GM12892 (cell line): ENCODE measurements at regions not wholly inside any gene's neighbourhood (a gene's known extent, or its start where the extent isn't known, plus 50 kb on each side); places are given as distances from the start of the nearest gene placed in this dataset.

ENCODE experiments used
- DNase-seq: peaks from one replicate; pipeline ENCODE4 v3.0.0; 2011; ENCODE audit not compliant: insufficient read length
- FAIRE-seq: peaks from 2 replicates; lab custom pipeline; 2011; peaks lifted over from hg19 to GRCh38; lab: Jason Lieb, UNC
- POLR2A ChIP-seq: IDR thresholded peaks from 2 replicates; pipeline ENCODE4 v1.6.1; 2011; ENCODE audit warnings: low read depth, low read length, control low read depth
- POLR2AphosphoS5 ChIP-seq: IDR thresholded peaks from 2 replicates; pipeline ENCODE4 v1.6.1; 2011; ENCODE audit warnings: low read depth, low read length, control low read depth
- TAF1 ChIP-seq: IDR thresholded peaks from 2 replicates; pipeline ENCODE4 v1.6.1; 2011; ENCODE audit warnings: low read depth, mild to moderate bottlenecking, control low read depth, low read length, borderline replicate concordance

DNA sequence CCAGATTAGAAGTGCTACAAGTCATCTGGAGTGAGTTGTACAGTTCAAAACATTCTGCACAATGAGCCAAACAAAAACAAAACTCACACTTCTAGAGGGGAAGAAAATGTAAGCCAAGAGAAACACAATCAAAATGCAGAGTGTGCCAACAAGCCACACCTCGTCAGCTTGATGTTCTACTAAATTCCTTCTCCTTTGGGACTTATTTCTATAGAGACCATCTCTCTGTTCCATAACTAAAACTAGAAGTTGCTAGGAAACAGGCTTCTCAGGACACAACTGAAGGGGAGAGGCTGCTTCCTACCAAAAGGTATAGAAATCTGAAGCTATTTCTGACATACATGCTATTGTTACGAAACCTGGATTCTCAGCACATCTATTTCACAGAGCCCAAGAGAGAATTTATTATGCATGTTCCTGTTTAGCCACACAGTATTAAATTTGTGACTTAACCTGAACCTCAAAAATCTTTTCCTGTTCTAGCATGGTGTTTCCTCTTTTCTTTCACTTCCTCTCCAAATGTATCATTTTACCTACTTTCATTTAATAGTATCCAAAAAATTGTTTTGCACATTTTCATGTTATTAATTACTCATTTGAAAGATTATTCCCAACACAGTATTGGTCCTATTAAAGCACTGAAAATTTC lies 211.4 kb upstream of the CCDC150 start:
- TF ChIP-seq POLR2AphosphoS5, result no peak
- DNase-seq, result no peak
- FAIRE-seq, result no peak

DNA sequence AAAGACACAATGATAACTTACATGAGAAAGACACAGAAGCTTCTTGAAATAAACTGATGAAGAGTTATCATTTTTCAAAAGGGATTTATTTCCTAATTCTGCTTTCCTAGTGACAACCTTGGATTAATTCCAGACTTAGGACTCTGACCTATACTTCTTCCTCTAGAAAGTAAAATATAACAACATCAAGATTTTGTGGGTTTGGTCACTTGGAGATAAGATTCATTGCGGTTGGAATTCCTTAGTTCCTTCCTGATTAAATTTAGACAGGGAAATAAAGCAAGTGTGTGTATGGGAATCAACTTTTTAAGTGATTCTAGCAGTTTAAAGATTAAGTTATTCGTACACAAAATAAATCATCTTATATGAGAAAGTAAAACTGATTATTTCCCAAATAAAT lies 208.4 kb upstream of the CCDC150 start:
- DNase-seq, result no peak
- TF ChIP-seq POLR2AphosphoS5 (no peak), TAF1 (no peak), POLR2A (no peak)
- no peak for FAIRE-seq

DNA sequence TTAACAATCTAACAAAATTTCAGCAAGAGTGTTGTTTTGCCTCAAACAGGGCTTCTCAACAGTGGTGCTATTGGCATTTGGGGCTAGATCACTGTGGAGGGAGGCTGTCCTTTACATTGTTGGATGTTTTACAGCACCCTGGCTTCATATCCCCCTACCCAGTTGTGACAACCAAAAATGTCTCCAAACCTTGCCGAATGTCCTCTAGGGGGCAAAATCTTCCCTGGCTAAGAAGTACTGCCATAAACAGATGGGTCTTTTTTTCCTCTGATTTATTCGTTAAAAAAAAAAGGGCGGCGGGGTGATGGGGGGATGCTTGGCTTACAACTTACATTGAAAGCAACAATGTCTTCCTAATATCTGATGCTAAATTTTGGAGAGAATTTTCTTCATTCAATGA lies 207.6 kb upstream of the CCDC150 start:
- peak; percentile 24 for FAIRE-seq
- no peak for DNase-seq
- no peak for TF ChIP-seq POLR2AphosphoS5
- no peak for TF ChIP-seq POLR2A
- no peak for TF ChIP-seq TAF1

DNA sequence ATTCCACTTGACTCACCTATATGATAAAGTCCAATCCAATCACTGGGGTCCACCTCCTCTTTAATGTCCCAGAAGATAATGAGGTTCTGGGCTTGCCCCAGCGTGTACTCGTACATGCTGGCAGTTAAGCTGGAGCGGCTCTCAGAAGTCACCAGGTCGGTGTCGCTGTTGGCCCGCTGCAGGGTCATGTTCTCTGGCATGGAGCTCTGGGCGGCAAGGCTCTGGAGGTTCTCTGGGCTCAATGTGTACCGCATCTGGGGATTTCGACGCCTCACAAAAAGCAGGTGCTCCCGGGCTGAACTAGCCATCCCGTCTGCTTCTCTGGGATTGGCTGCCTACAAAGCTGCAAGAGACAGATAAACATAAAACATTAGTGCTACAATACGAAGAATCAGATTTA lies 206.4 kb upstream of the CCDC150 start:
- DNase-seq (no peak), FAIRE-seq (no peak)
- TF ChIP-seq POLR2A, result no peak

DNA sequence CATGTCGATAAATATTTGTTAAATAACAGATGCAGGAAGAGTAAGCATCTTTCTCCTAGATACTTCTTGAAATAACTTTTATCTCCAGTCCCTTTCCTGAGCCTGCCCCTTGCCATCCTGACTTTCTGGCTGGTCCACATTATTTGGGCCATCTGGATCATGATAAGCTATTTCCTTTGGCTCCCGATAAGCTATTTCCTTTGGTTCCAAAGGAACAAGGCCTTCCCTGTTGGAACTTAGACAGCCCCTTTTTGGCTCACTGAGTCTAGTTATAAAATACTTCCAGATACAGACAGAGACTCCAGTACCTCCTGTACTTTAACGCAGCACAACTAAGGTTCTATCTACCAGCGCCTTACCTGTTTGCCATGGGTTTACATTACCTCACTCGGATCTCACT lies 205.3 kb upstream of the CCDC150 start:
- no peak for FAIRE-seq
- no peak for DNase-seq
- TF ChIP-seq TAF1 (no peak), POLR2A (no peak), POLR2AphosphoS5 (no peak)

DNA sequence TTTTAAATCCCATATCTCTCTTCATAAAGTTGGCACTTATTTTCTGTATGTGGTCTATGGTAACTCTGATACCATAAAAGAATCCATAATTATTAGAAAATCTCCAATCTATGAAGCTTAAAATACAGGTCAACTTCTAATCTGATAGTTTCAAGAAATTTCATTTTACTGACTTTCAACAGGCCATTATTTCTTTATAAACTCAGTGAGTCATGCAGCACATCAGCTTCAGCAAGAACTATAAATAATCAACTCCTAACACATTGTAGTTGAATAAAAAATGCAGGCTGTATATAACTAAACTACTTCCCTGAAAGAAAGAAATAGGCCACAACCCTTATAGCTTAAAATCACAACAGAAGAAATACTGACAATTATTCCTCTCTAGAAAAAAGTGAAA lies 204.3 kb upstream of the CCDC150 start:
- FAIRE-seq (no peak), DNase-seq (no peak)
- TF ChIP-seq TAF1, result no peak
- TF ChIP-seq POLR2A, result no peak
- no peak for TF ChIP-seq POLR2AphosphoS5

DNA sequence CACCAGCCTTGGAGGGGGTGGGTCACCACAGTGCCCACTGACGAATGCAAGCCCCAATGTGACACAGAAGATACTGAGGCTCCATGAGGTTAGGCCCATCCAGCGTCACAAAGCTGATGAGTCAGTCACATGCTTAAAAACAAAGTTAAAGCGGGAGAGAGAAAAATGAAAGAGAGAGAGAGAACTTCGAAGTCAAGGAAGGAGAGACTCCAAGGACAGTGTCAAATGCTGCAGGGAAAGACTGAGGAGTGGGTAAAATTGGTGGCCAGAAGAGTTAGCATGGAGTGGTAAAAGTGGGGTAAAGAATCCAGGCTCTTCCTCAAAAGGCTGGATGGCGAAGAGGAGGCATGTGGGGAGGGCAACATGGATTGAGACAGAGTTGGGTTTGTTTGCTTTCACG lies 201.9 kb upstream of the CCDC150 start:
- FAIRE-seq (no peak), DNase-seq (no peak)
- TF ChIP-seq POLR2AphosphoS5 (no peak), TAF1 (no peak), POLR2A (no peak)

DNA sequence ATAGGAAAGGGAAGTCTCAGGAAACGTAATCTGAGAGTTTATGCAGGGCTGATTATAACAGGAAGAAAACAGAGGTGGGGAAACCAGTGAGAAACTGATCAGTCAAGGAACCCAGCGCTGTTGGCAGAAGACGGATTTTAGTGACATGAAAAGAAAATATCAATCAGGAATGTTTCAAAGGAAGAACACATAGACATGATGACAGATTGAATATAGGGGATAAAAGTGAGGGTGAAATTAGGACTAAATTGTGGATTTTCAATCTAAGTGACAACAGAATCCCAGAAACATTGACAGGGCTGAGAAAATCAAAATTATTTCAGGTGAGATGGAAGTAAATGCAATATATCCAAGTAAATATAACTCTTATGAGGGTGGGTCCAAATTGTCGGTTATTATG lies 199.8 kb upstream of the CCDC150 start:
- FAIRE-seq (peak; percentile 60), DNase-seq (no peak)
- TF ChIP-seq TAF1 (no peak), POLR2A (no peak), POLR2AphosphoS5 (no peak)

DNA sequence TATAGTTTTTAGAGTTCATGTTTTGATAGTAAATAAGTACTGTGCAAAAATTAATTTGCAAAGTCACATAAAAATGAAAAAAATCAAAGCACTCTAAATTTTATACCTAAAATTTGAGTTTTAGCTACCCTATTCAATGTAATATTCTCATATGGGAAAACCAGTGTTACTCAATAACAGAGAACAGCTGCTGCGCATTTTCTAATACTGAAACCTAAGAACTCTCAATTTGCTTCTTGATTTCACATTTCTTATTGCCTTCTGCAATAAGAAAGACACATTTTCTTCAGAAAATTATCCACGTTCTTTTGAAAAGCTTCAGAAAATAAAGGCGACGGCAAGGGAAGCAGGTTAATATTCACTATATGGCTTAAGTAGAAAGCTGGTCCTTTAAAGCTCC lies 199.1 kb upstream of the CCDC150 start:
- TF ChIP-seq POLR2A (no peak), TAF1 (no peak), POLR2AphosphoS5 (no peak)
- no peak for DNase-seq
- FAIRE-seq, result peak; percentile 5

DNA sequence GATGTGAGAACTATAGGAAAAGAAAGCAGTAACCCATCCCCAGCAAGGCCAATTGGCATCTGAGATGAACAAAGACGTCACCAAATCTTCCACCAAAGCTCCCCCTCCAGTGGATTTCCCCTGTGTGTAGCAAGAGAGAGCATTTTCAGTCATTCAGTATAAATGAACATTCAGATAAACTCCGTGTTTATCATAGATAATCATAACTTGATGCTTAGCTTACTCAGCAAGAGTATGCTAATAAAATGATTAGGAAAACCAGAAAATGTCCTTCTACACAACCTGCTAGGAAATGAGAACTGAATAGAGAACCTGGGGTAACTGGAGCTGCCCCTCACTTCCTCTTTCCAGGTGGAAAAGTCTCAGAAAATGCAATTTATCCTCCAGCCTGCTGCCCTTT lies 198.0 kb upstream of the CCDC150 start:
- DNase-seq, result no peak

DNA sequence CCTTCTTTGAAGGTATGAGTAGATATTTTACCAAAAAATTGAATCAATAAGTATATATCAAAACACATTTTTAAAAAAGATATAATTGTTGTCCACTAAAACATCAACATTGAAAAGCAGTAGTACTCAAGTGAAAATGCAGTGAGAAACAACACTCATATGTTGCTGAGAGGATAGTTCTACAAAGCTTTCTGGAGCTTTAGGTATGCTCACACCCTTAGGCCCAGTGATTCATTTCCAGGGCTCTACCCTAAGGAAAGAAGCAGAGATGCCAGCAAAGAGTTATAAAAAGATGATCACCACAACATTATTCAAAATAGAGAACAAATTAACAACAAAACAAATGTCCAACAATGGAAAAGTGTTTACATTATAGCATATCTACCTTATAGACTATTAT lies 197.3 kb upstream of the CCDC150 start:
- no peak for DNase-seq
- TF ChIP-seq POLR2A (no peak), TAF1 (no peak), POLR2AphosphoS5 (no peak)
- no peak for FAIRE-seq

More for the DNA sequence above, 198.0 kb upstream of the CCDC150 start:
- TF ChIP-seq TAF1, result no peak
- TF ChIP-seq POLR2A, result no peak
- no peak for TF ChIP-seq POLR2AphosphoS5
- no peak for FAIRE-seq

DNA sequence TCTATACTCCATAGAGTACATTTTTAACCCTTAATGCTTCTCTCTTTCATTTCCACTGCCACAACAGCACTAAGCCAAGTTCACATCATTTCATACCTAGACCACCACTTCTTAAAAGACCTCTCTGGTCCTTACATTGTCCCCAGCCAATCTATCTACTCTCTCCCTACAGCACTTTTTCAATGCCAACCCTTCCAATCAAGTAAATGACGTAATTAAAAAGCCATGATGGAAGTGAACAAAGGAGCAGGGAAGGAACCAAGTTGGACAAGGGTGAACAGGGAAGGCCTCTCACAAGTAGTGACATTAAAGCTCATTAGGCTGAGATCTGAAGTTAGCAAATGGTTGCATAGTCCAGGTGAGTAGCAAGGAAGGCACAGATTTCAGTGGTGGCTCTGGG lies 195.1 kb upstream of the CCDC150 start:
- DNase-seq (no peak), FAIRE-seq (no peak)
- TF ChIP-seq POLR2AphosphoS5, result no peak
- TF ChIP-seq TAF1, result no peak
- TF ChIP-seq POLR2A, result no peak

DNA sequence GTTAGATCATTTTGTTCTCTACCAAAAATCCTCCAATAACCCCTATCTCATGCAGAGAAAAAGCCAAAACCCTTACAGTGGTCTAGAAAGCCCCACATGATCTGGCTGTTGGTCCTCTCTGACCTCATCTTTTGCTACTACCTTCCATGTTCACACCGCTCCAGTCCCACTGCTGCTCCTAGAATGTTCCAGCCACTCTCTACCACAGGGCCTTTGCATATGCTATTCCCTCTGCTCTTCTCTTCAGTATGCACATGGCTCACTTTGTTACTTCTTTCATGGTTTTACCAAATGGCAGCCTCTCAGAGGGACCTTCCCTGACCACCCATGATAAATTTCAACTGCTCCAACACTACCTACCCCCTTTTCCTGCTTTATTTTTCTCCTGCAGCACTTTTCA lies 193.5 kb upstream of the CCDC150 start:
- no peak for DNase-seq
- FAIRE-seq, result no peak
- TF ChIP-seq POLR2AphosphoS5, result no peak
- TF ChIP-seq TAF1, result no peak
- TF ChIP-seq POLR2A, result no peak
